Neural cell (in vitro differentiated cells): ENCODE measurements at regions not wholly inside any gene's neighbourhood (a gene's known extent, or its start where the extent isn't known, plus 50 kb on each side); places are given as distances from the start of the nearest gene placed in this dataset.

Experiments
- H2AFZ ChIP-seq: fragments of 200-600, 300-800 bp; sonication (generic), shearing (Covaris generic); 2 replicates; pipeline ENCODE4 v1.6.0; 2014; ENCODE audit warnings: low read depth, mild to moderate bottlenecking, antibody characterized with exemption, low read length, moderate library complexity
- H3F3A ChIP-seq: fragments of 200-600 bp; shearing (Covaris generic); 2 replicates; pipeline ENCODE4 v1.6.1; 2016; ENCODE audit warnings: mild to moderate bottlenecking, moderate library complexity, mixed read lengths, antibody characterized with exemption, low read length; ENCODE audit not compliant: insufficient read depth, poor library complexity, severe bottlenecking
- H3K27ac ChIP-seq: fragments of 200-600, 300-800 bp; sonication (generic), shearing (Covaris generic); 2 replicates; pipeline ENCODE4 v1.5.1; 2014; ENCODE audit warnings: mild to moderate bottlenecking, low read length, moderate library complexity
- H3K27me3 ChIP-seq: fragments of 300-800, 200-600 bp; sonication (generic), shearing (Covaris generic); 2 replicates; pipeline ENCODE4 v1.6.0; 2014; ENCODE audit warnings: mild to moderate bottlenecking, low read depth, low read length, moderate library complexity; ENCODE audit not compliant: insufficient read depth
- H3K36me3 ChIP-seq: fragments of 300-800, 200-600 bp; sonication (generic), shearing (Covaris generic); 2 replicates; pipeline ENCODE4 v1.5.1; 2014; ENCODE audit warnings: mild to moderate bottlenecking, antibody characterized with exemption, low read length, moderate library complexity; ENCODE audit not compliant: insufficient read depth
- H3K4me2 ChIP-seq: fragments of 300-800, 200-600 bp; sonication (generic), shearing (Covaris generic); 2 replicates; pipeline ENCODE4 v1.6.0; 2014; ENCODE audit warnings: mild to moderate bottlenecking, low read length
- H3K4me3 ChIP-seq: fragments of 300-800, 200-600 bp; sonication (generic), shearing (Covaris generic); 2 replicates; pipeline ENCODE4 v1.5.1; 2014; ENCODE audit warnings: mild to moderate bottlenecking, low read length, moderate library complexity
- H3K79me2 ChIP-seq: fragments of 200-600 bp; shearing (Covaris generic); replicated peaks from 2 replicates; pipeline ENCODE4 v1.6.0; 2014; ENCODE audit warnings: mild to moderate bottlenecking, low read length, moderate library complexity; ENCODE audit not compliant: insufficient read depth
- H3K9ac ChIP-seq: fragments of 300-800, 200-600 bp; sonication (generic), shearing (Covaris generic); 2 replicates; pipeline ENCODE4 v1.6.1; 2016; ENCODE audit warnings: mild to moderate bottlenecking, low read length, mixed read lengths
- H3K9me2 ChIP-seq: fragments of 200-600 bp; shearing (Covaris generic); 2 replicates; pipeline ENCODE4 v1.6.1; 2016; ENCODE audit warnings: mild to moderate bottlenecking, low read length, mixed read lengths; ENCODE audit not compliant: insufficient read depth
- H3K9me3 ChIP-seq: fragments of 200-600, 300-800 bp; sonication (generic), shearing (Covaris generic); 2 replicates; pipeline ENCODE4 v1.6.1; 2016; ENCODE audit warnings: mild to moderate bottlenecking, mixed run types, low read length, moderate library complexity, mixed read lengths
- H4K20me1 ChIP-seq: fragments of 200-600 bp; shearing (Covaris generic); 2 replicates; pipeline ENCODE4 v1.6.1; 2016; ENCODE audit warnings: mild to moderate bottlenecking, mixed run types; ENCODE audit not compliant: insufficient read depth
- CTCF ChIP-seq: fragments of 450-650 bp; IDR thresholded peaks from 2 replicates; pipeline ENCODE4 v1.5.1; 2014; ENCODE audit warnings: antibody characterized with exemption, mild to moderate bottlenecking, moderate library complexity; ENCODE audit not compliant: poor library complexity, severe bottlenecking
- EP300 ChIP-seq: fragments of 450-650 bp; conservative IDR thresholded peaks from 2 replicates; pipeline ENCODE4 v1.6.1; 2014; ENCODE audit warnings: antibody characterized with exemption, mild to moderate bottlenecking, moderate library complexity; ENCODE audit not compliant: poor library complexity, severe bottlenecking
- EZH2 ChIP-seq: fragments of 200-600, 300-800 bp; shearing (Covaris generic), sonication (generic); IDR thresholded peaks from 2 replicates; pipeline ENCODE4 v1.6.1; 2014; ENCODE audit warnings: antibody characterized with exemption, low read length, borderline replicate concordance, mild to moderate bottlenecking; ENCODE audit not compliant: insufficient read depth, poor library complexity, severe bottlenecking
- MXI1 ChIP-seq: fragments of 450-650 bp; conservative IDR thresholded peaks from 2 replicates; pipeline ENCODE4 v1.6.1; 2014; ENCODE audit warnings: antibody characterized with exemption, mild to moderate bottlenecking; ENCODE audit not compliant: poor library complexity, severe bottlenecking
- POLR2AphosphoS5 ChIP-seq: IDR thresholded peaks from 2 replicates; pipeline ENCODE4 v1.6.1; 2012
- RAD21 ChIP-seq: fragments of 450-650 bp; conservative IDR thresholded peaks from 2 replicates; pipeline ENCODE4 v1.6.1; 2014; ENCODE audit warnings: antibody characterized with exemption, mild to moderate bottlenecking, moderate library complexity
- REST ChIP-seq: IDR thresholded peaks from 2 replicates; pipeline ENCODE4 v1.6.1; 2012; ENCODE audit warnings: borderline replicate concordance
- SMC3 ChIP-seq: fragments of 450-650 bp; conservative IDR thresholded peaks from 2 replicates; pipeline ENCODE4 v1.6.1; 2014; ENCODE audit warnings: antibody characterized with exemption, mild to moderate bottlenecking, moderate library complexity; ENCODE audit not compliant: poor library complexity
- TAF1 ChIP-seq: IDR thresholded peaks from 2 replicates; pipeline ENCODE4 v1.6.1; 2012; ENCODE audit warnings: low read depth

GRCh38 chr3:55267206-55267930 lies 219.7 kb downstream of the WNT5A start:
- no peaks in the 10 kb centered on the region for H4K20me1 ChIP-seq
- no peak overlapping the region for H3K27ac ChIP-seq
- H3K9me2 ChIP-seq: no peaks in the 10 kb centered on the region
- H2AFZ ChIP-seq: no peak overlapping the region
- H3K36me3 ChIP-seq: no peaks in the 10 kb centered on the region
- no peaks in the 10 kb centered on the region for H3K9me3 ChIP-seq
- no peak overlapping the region for H3K4me3 ChIP-seq
- H3F3A ChIP-seq: no peaks in the 10 kb centered on the region
- no peak overlapping the region for H3K9ac ChIP-seq
- H3K79me2 ChIP-seq: no peaks in the 10 kb centered on the region
- H3K27me3 ChIP-seq: no peaks in the 10 kb centered on the region
- TF ChIP-seq REST (no peak), MXI1 (no peak), TAF1 (no peak)
- H3K4me2 ChIP-seq: no peak overlapping the region

- no peak overlapping the region for H3K4me3 ChIP-seq
- no peak overlapping the region for H3K27ac ChIP-seq
- H3F3A ChIP-seq: no peaks in the 10 kb centered on the region
- H3K79me2 ChIP-seq: no peaks in the 10 kb centered on the region
- H3K9ac ChIP-seq: no peak overlapping the region
- H3K9me3 ChIP-seq: no peaks in the 10 kb centered on the region
- H3K9me2 ChIP-seq: no peaks in the 10 kb centered on the region
- no peak overlapping the region for H3K4me2 ChIP-seq
- no peaks in the 10 kb centered on the region for H3K36me3 ChIP-seq
- H3K27me3 ChIP-seq: no peaks in the 10 kb centered on the region
- TF ChIP-seq SMC3 (no peak), REST (no peak), EZH2 (no peak), MXI1 (no peak), EP300 (no peak), CTCF (no peak), RAD21 (no peak), TAF1 (no peak), POLR2AphosphoS5 (no peak)
- no peaks in the 10 kb centered on the region for H4K20me1 ChIP-seq
- H2AFZ ChIP-seq: no peak overlapping the region
Observed at GRCh38 chr3:55264919-55265318, 222.2 kb downstream of the WNT5A start.
